Dermis microvascular lymphatic vessel endothelial cell (primary cell): ENCODE measurements at regions not wholly inside any gene's neighbourhood (a gene's known extent, or its start where the extent isn't known, plus 50 kb on each side); places are given as distances from the start of the nearest gene placed in this dataset.
A peak's percentile ranks its signal among the peaks of the same experiment; 100 is the strongest.

Source experiments
- DNase-seq, 2 donors: peaks; one replicate each; pipeline versions ENCODE4 v3.0.0 to v3.0.0-alpha.2; 2010; ENCODE audit warnings: low read depth in 2 of 2

DNA sequence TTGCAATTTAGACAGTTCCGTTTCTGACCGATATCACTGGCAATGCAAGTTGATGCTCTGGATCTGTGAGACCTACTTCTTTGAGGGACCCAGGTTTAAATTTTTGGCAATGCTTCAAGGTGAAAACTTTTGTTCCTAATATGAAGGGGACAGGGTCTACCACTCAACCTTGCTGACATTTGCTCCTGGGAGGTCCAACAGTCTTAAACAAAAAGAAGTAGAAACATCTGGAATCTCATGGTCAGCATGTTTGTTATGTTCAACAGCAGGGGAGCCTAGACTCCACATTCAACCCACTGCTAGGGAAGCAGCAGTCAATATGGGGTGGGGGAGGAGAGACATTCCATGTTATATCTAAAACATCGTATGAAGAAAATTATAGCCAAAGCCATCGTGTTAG is 196.4 kb downstream of the SIM1 start:
- DNase-seq = no peak

DNA sequence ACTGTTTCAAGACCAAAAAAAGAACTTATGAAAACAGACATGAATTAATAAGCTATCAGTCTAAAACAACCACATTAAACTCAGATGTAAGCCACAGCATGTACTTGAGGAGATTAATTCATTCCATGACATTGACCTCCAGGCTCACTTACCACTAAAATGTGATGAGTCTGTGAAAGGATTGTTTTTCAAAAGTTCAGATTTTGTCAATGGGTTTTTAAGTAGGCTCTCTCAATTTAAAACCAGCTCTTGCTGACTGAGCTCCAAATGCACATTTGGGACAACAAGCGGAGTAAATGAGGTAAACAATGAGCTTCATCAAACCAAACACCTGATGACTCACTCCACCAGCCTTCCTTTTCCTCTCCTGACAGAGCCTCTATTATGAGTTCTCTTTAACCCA is 197.0 kb downstream of the SIM1 start:
- peak in 1 of 2 donors; percentile 54 for DNase-seq

DNA sequence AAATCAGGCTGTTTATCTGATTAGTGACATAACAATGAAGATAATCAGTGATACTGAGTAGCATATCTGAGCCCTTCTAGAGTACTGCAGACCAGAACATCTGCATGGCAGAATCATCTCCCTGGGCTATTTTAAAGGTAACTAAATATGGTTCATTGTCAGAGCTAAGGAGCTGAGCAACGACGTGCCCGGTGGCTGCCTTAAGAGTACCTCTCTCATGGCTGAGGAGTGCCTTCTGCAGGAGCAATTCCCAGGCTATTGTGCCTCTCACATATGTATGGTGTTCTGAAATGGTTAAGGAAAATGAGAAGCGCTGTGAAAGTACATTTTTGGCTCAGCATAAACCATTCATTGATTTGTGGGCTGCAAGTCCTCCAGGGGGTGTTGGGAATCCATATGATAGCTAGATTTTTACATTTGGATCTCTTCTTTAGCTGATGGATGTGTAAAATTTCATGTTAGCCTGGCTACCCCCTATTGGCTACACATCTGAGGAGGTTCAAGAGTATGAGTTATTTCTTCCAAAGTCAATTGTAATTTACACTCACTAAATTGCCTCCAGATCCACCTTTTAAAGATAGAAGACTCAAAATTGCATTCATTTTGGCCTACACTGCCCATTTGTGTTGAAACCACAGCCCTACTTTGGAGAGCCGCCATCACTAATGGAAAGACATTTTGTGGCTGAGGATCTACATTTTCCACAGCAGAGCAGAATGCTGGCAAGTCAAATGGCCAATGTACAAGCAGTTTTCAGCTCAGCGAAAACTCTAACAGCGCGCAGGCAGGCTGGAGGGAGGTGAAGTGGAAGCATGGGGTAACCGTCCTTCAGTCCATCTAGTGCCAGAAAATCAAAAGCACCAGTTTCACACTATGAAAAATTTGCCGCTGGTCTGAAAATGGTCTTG is 198.0 kb downstream of the SIM1 start:
- DNase-seq = no peak

DNA sequence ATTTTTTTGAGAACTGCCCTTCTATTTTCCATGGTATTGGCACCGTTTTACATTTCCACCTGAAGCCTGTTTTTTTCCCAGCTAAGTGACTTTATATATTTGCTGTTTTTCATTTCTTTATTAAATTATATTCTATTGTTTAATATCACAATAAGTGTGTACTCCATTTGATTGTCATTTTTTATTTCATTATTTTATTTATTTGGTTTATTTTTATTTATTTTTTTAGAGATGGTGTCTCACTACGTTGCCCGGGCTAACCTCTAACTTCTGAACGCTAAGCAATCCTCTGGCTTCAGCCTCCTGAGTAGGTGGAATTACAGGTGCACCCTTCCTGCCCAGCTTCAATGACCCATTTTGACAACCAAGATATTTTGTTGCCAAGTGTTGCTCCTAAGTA is 202.6 kb downstream of the SIM1 start:
- DNase-seq = no peak

DNA sequence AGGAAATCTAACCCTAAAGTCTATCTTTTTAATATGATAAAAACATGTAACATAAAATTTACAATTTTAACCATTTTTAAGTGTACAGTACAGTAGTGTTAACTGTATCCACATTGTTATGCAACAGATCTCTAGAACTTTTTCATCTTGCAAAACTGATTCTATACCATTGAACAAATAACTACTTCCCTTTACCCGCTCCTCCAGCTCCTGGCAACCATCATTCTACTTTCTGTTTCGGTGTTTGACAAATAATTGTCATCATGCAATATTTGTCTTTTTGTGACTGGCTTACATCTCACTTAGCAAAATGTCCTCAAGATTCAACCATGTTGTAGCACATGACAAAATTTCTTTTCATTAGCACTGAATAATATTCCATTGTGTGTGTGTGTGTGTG is 203.2 kb downstream of the SIM1 start:
- DNase-seq = no peak

DNA sequence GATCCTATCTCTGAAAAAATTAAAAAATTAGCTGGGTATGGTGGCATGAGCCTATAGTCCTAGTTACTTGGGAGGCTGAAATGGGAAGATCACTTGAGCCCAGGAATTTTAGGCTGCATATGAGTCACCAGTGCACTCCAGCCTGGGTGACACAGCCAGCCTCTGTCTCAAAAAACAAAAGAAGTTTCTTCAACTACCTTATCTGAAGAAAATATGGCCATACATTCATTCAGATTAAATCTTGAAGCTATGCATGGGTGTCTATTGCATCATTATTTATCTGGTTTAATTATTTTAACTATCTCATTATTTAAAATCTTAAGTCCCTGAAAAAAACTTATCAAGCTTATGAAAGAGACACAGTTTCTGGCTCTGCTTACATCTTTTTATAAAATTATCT is 204.1 kb downstream of the SIM1 start:
- DNase-seq = no peak

DNA sequence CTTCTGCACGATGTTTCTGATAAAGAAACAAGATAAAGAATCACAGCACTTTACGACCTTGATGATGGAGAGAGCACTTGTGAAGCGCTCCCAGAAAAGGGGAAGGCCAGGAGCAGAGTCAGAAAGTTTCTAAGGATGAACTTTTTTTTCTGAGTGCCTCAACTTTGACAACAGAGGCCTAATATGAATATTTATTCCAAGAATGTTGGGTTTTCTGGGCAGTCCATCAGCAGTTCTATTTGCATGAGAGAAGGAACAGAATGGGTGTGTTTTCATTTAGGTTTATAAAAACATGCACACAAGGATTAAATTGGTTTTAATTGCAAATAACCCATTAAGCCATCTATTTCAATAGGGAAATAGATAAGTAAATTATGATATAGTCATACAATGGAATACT is 204.9 kb downstream of the SIM1 start:
- DNase-seq = no peak

DNA sequence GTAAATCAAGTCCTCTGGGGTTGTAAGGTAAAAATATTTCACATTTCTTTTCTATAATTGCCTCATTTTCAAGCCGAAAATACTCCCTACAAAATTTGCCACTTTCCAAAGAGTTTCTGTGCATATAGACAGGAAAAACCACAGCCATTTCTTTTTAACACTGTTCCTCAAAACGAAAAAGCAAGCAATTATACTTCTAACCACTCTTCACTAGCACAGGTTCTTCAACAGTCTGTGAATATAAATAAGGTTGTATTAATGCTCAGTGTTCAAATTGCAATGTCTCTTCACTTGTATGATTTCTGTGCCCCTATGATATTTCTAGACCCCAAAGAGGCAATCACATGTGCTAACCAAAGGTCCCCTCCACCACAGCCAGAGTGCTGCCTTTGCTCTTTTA is 206.0 kb downstream of the SIM1 start:
- no peak for DNase-seq

DNA sequence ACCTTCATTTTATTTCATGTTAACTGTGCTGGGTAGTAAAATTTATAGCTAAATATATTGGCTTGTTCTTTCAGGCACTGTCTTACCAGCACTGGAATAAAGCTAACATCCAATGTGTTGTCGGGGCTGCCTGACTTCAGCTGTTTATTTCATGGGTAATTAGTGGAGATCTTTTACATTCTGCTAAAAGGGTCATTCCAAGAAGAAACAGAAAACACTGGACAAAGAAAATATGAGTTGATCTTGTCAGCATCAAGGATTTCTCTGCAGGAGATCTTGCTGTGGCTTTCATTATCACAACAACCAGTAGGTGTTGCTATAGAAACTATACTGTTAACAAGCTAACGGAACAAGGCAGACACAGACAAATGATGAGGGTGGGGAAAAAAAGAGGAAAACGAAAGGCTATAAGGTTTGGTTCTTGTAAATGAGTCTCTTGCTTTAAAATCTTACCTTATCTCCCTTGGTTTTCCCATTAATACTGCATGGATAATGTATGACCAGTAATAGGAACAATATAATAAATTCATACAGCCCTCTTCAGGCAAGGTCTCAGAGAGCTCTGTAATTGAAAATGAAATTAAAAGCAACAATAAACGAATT is 206.8 kb downstream of the SIM1 start:
- peak; percentile 58 to 64 for DNase-seq

DNA sequence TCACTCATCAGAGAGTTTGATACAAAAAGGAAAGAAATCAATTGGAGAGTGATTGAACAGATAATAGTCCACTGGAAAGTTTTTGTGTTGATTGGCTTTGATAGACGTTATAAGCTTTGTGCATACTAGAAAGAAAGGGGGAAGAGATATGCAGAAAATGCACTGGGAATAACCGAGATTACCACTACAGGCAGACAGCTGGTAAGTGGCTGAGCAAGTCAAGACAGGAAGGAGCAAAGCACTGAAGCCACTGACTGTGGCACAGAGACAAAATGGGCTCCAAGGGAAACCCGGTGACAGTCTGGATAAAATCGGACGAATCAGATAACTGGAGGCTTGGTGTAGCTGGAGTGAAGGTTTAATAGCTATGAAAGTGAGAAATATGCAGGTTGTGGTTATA is 209.0 kb downstream of the SIM1 start:
- DNase-seq = no peak

DNA sequence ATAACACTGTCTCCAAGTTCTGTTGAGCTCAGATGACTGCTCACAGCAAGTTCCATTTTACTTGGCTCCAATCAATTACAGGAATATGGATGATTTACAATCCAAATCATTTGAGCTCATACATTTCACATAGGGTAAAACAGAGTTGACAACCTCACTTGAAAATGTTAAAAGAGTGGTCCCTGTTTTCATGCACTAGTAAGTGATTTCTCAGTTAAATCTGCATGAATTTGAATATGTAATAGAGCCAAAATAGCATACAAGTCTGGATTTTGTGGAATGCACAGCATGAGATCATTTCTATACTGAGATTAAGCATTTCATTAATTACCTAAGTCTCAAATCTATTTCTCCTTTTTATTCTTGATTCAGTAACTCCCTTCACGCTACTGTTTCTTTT is 217.6 kb downstream of the SIM1 start:
- no peak for DNase-seq

DNA sequence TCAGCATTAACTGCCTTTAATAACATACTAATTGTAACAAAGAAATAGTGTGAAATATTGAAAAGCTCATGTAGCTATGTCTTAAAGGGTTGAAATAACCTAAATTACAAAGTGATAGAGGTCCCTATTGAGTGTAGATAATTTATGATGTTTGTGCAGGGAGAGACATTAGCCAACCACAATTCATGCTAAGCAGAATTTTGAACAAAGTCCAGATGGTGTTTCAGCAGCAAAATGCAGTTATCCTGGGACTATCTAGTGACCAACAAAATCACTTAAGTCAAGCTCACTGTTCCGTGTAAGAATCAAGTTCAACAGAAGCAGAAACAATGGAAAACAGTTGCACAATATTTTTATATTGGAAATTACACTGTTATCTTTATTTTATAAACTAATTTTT is 218.5 kb downstream of the SIM1 start:
- DNase-seq = no peak

DNA sequence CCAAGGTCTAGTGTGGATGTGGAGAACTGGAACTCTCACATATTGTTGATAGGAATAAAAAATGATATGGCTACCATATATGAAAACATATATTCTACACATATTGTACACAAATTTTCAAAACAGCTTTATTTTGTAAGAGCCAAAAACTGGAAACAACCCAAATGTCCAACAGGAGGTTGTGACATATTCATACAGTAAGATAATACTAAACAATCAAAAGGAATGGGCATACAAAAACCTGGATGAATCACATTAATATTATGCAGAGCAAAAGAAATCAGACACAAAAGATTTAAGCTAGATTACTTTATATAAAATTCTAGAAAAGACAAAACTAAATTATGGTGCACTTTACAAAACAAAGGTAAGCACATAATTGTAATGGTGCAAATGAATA is 223.9 kb downstream of the SIM1 start:
- no peak for DNase-seq

DNA sequence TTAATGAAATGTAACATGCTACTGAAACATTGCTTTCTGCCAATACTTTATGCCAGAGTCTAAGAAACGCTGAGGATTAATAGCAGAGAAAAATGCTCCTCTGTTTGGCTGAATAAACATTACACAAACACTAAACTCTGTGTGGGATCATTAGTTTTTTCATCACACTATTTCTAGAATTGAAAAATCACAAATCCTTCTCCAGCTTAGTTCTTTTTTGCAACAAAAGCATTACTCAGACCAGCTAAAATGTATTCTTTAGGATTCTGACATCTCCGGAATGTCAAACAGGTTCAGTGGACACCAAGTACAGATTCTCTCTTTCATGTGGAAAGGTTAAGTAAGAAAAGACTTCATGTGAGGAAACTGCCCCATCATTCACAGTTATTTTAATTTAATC is 226.9 kb downstream of the SIM1 start:
- no peak for DNase-seq

DNA sequence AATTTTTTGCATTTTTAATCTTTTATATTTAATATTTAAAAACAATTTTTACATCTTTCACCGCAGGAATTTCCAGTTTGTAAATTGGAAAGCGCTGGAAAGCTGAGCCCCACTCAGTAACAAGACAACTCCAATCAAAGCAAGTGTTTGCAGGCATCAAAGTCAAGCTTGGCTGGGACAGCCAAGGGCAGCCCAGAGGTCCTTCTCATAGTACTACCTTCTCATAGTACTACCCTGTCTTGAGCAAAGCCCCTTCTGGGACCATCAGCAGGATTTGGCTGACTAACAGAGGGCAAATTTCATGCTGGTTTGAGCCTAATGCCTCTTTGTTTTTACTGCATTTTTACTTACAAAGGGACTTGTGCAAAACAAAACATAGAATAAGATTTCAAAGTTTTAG is 228.3 kb downstream of the SIM1 start:
- no peak for DNase-seq

DNA sequence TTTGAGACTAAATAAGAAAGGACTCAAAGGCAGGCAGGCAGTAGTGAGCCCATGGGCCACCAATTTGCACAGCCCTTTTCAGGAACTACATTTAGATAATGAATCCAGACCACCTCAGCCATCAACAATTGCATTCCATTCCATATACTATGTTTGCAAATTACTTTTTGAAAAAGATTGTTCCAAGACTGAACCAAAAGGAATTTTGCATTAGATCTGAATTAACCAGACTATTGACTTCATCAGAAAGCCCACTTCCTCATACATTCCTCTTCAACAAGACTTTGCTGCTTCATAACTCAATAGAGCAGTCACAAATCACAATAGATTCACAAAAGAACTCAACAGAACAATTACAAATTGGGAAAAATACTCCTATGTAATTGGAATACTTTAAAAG is 229.1 kb downstream of the SIM1 start:
- DNase-seq = no peak

DNA sequence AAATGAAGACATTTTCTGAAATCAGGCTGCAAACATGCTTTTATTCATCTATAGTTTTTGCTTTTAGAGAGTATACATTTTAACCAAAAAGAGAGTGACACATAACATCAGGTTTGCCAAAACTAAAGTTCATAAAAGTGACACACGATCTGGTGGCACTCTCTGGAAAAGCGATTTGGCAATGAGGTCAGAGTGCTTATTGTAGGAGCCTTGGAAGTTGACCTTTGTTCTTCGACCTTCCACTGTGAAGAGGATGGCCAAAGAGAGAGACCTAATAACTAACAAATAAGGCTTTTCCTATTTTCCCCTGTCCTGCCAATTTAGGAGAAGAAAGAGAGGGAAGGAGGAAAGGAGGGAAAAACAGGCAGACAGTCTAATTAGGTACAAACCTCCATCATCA is 230.1 kb downstream of the SIM1 start:
- no peak for DNase-seq

DNA sequence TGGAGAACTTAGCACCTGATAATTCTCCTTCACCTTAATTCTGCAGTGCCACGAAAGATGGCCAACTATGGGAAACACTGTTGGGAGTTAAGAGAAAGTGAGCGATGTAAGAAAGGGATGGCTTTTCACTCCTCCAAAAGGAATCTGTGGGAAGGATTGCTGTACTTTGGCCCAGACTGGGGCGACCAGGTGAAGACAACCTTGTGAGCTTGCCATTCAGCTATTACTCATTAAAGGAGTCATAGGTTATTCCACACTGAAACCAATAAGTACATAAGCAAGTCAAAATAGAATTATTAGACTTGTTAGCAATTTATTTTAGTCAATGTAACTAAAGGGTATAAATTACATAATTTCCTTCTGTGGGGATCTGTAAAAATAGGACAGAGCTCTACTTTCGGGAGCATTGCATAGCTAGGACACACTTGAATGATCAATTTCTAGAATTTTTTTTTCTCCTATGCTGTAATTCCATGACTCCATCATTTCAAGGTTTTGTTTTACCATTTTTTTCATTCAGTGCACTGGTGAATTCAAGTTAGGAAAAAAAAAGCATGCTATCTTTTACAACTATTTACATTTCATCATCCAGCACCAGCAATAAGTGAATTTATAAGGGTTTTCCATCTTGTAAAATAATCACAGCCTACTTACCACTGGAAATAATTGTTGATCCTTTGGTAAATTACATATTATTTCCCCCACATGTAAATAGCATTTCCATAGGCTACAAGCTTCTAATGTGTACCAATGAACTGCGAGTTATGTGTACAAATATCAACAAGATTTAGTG is 231.7 kb downstream of the SIM1 start:
- no peak for DNase-seq

DNA sequence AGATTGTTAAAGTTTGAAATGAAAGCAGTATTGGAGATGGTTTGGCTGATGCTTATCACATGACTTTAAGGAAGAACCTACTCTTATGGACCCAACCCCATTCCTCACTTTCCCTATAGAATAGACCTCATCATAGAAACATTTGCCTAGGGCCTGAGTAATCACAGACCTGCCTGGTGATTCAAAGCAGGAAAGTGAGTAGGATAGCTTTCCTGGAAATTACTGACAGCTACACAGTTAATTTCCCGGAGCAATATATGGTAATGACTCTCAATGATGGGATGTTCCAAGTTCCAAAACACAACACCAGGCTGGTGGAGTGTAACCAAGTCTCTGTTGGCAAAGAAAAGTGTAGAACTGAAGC is 233.8 kb downstream of the SIM1 start:
- peak; percentile 27 to 33 for DNase-seq

DNA sequence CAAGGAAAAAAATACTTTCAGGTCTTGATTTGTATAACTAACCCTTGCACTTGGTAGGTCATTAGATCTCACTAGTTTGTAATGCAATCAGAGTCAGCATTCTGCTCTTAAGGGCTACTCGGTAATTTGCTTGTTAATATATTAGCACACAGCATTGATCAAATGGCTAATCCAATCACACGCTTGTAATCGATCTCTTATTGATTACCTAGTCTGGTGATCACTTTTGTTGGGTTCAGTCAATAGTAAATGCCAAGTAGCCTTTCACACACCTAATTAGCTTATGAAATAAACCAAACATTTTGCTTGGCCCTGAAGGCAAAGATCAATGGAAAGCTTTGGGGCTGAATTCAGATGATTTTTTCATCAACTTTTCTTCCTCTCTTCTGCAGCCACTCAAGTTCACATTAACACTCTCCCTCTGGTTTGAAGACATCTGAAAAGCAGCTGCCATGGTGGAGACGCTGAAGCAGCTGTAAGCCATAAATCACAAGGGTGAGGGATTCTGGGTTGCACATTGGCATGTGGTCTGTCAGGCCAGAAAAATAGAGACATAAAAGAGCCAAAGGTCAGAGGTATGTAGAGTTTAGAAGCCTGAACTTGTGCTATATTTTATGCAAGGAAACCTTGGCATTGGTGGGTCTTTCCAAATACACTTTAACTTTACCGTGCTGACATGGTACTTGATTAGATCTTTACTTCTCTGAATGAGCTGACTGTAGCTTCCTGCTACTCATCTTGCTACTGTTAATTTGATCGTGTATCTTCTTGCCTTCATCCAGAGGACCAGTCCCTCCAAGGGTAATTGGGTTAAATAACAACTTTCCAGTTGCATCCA is 234.4 kb downstream of the SIM1 start:
- no peak for DNase-seq

DNA sequence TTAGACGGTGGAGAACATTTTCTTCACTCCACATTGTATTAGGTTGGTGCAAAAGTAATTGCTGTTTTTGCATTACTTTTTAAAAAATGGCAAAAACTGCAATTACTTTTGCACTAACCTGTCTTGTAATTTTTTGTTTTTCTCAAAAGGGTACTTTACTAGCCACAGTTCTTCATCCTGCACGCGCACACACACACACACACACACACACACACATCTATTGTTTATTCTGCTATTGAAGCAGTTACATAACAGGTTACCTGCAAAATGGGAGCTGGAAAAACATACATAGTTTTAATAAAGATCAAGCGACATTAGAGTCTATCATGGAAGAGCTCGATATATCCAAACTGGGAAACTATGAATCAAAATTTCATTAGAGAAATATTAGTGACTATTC is 235.2 kb downstream of the SIM1 start:
- DNase-seq = no peak
